BJ (cell line): ENCODE measurements at regions not wholly inside any gene's neighbourhood (a gene's known extent, or its start where the extent isn't known, plus 50 kb on each side); places are given as distances from the start of the nearest gene placed in this dataset.
"Not testable (repeated sequence)": the region's sequence is repeated elsewhere in the genome, so short reads cannot be mapped to it uniquely, and the experiment has no call there.

Experiments
- CTCF ChIA-PET: fragments of 350-600 bp; formaldehyde crosslinking; extraction: SDS; loops from one replicate; lab custom pipeline; 2021; ENCODE audit warnings: antibody characterized with exemption, inconsistent platforms; lab: Yijun Ruan, JAX
- POLR2A ChIA-PET: fragments of 300-600 bp; sonication (Branson Sonifier 250); formaldehyde crosslinking; extraction: SDS; loops from one replicate; lab custom pipeline; 2021; ENCODE audit warnings: antibody characterized with exemption; lab: Charles Lee
- DNase-seq: peaks from one replicate; pipeline ENCODE4 v3.0.0-alpha.2; 2011; ENCODE audit warnings: low read depth
- H3K27me3 ChIP-seq: 2 replicates; pipeline ENCODE4 v1.6.0; 2011; ENCODE audit warnings: low read length; ENCODE audit not compliant: control insufficient read depth, insufficient read depth
- H3K36me3 ChIP-seq: 2 replicates; pipeline ENCODE4 v1.5.1; 2011; ENCODE audit warnings: low read length; ENCODE audit not compliant: control insufficient read depth, insufficient read depth
- H3K4me3 ChIP-seq: 2 replicates; pipeline ENCODE4 v1.5.1; 2011; ENCODE audit warnings: low read depth, mild to moderate bottlenecking, control low read depth, low read length
- TF ChIP-seq, protein P1 (sequence below): IDR thresholded peaks from 2 replicates; pipeline ENCODE4 v1.5.1; 2011; ENCODE audit warnings: low read depth, mild to moderate bottlenecking, control low read depth, inconsistent platforms, low read length, moderate library complexity; ENCODE audit not compliant: insufficient read depth

DNA sequence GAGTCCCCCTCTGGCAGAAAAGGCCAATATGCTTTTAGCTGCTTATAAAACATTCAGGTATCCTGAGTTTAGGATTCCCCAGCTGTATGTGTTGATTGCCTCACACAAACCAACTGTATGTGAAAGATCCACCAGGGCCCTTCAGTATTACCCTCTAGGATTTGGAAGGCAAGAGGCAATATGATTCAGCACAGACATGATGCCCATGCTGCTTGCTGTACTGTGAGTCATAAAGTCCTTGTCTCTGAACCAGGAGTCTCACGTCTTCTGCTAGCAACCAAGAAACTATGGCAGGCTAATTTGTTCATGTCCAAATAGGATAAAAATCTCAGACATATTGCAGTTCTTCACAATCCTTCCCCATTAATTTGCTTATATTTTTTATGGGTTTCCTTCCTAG is 789.2 kb upstream of the SLC35B3 start:
- TF ChIP-seq, protein P1, sequence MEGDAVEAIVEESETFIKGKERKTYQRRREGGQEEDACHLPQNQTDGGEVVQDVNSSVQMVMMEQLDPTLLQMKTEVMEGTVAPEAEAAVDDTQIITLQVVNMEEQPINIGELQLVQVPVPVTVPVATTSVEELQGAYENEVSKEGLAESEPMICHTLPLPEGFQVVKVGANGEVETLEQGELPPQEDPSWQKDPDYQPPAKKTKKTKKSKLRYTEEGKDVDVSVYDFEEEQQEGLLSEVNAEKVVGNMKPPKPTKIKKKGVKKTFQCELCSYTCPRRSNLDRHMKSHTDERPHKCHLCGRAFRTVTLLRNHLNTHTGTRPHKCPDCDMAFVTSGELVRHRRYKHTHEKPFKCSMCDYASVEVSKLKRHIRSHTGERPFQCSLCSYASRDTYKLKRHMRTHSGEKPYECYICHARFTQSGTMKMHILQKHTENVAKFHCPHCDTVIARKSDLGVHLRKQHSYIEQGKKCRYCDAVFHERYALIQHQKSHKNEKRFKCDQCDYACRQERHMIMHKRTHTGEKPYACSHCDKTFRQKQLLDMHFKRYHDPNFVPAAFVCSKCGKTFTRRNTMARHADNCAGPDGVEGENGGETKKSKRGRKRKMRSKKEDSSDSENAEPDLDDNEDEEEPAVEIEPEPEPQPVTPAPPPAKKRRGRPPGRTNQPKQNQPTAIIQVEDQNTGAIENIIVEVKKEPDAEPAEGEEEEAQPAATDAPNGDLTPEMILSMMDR = no peak
- no peak overlapping the region for H3K4me3 ChIP-seq
- CTCF ChIA-PET = no interaction called here
- POLR2A ChIA-PET = no interaction called here
- no peaks in the 10 kb centered on the region for H3K27me3 ChIP-seq
- H3K36me3 ChIP-seq = no peaks in the 10 kb centered on the region
- DNase-seq = no peak

DNA sequence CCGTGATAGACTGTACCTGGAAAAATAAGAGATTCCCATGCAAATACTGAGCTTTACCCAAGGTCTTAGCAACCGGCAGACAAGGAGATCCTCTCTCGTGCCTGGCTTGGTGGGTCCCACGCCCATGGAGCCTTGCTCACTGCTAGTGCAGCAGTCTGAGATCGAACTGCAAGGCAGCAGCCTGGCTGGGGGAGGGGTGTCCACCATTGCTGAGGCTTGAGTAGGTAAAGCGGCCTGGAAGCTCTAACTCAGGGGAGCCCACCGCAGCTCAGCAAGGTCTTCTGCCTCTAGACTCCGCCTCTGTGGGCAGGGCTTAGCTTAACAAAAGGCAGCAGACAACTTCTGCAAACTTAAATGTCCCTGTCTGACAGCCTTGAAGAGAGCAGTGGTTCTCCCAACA is 778.4 kb upstream of the SLC35B3 start:
- POLR2A ChIA-PET, DNase-seq, CTCF ChIA-PET, H3K36me3 ChIP-seq, H3K4me3 ChIP-seq, H3K27me3 ChIP-seq: not testable (repeated sequence)

DNA sequence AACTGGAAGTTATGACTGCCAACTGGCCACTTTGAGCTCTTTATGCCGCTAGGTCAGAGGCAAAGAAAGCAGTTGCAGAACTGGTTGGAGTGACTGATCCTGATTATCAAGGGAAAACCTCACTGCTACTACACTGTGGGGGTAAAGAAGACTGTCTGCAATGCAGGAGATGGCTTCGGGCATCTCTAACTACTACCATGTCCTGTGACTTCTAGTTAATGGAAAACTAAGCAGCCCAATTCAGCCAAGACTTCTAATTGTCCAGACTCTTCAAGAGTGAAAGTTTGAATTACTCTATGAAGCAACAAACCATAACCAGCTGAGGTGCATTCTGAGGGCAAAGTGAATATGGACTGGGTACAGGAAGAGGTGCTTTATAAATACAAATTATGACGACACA is 773.6 kb upstream of the SLC35B3 start:
- POLR2A ChIA-PET = no interaction called here

DNA sequence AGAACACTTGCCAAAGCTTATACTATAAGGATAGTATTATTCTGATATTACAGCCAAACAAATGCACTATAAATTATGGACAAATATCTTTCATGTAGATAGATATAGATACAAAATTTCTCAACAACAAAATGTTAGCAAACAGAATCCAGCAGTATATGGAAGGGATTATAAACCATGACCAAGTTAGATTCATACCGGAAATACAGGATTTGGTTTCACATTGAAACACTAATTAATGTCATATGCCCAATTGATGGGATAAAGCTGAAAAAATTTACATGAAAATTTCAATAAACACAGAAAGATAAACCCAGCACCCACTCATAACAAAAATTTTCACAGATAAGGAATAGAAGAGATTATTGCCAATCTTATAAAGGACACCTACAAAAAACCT is 770.3 kb upstream of the SLC35B3 start:
- H3K27me3 ChIP-seq = no peaks in the 10 kb centered on the region
- POLR2A ChIA-PET = no interaction called here
- H3K4me3 ChIP-seq = no peak overlapping the region
- H3K36me3 ChIP-seq = no peaks in the 10 kb centered on the region
- no peak for DNase-seq
- TF ChIP-seq, protein P1 = no peak
- CTCF ChIA-PET = no interaction called here

More for the DNA sequence above, 773.6 kb upstream of the SLC35B3 start:
- Histone ChIP-seq H3K4me3 (no peak overlapping the region), H3K27me3 (no peaks in the 10 kb centered on the region), H3K36me3 (no peaks in the 10 kb centered on the region)
- DNase-seq = no peak
- CTCF ChIA-PET = no interaction called here
- TF ChIP-seq, protein P1 = no peak

DNA sequence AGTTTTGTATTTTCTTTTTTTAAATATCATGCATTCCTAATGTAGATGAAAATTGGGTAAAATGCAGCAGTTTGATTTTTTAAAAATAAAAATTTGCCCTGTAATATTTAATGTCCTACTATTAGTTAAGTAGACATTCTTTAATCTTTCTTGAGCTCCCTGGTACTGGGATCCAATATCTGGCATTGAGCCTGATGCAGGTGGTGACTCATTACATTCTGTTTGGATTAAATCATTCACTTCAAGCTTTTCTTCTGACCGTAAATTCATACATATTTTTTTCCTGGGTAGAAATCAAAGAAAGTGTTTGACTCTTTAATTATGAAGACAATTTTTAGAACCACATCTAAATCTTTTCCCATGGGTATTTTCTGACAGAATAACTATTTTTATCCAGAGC is 768.8 kb upstream of the SLC35B3 start:
- TF ChIP-seq, protein P1 = no peak
- Histone ChIP-seq H3K4me3 (no peak overlapping the region), H3K27me3 (no peaks in the 10 kb centered on the region), H3K36me3 (no peaks in the 10 kb centered on the region)
- CTCF ChIA-PET = no interaction called here
- peak; percentile 39 for DNase-seq
- POLR2A ChIA-PET = no interaction called here

DNA sequence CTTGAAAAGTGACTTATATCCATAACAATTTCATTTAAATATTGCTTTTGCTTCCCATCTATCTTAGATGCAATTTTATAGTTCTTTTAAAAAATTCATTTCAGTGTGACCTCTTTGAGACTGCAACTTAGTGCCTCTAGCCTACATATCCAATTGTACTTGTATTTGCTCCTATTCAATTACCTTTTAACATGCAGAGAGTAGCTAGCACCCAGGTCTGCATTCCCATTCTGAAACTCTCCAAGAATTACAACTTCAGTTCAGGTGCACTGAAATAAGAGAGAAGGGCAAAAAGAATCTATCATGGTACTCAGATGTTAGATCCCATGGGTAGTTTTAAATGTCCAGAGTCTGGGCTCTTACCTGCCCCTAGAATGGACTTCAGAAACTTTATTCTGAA is 765.4 kb upstream of the SLC35B3 start:
- CTCF ChIA-PET = no interaction called here
- no peak overlapping the region for H3K4me3 ChIP-seq
- DNase-seq = no peak
- H3K27me3 ChIP-seq = no peaks in the 10 kb centered on the region
- POLR2A ChIA-PET = no interaction called here
- no peaks in the 10 kb centered on the region for H3K36me3 ChIP-seq
- TF ChIP-seq, protein P1 = no peak
